Gastrocnemius medialis (tissue), 4 donors: ENCODE measurements at regions not wholly inside any gene's neighbourhood (a gene's known extent, or its start where the extent isn't known, plus 50 kb on each side); places are given as distances from the start of the nearest gene placed in this dataset.

Experiments
- POLR2A ChIP-seq, 2 donors: fragments of 450-650 bp; IDR thresholded peaks; one replicate each; pipeline ENCODE4 v1.6.1; 2017; ENCODE audit warnings: antibody characterized with exemption in 2 of 2, mild to moderate bottlenecking in 2 of 2, moderate library complexity in 2 of 2
- TF ChIP-seq, protein P1 (sequence below), 5 experiments: fragments of 450-650 bp in 3 of 5; fragments of 200-600 bp in 2 of 5; sonication (generic) in 2 of 5; IDR thresholded peaks in 4 of 5; conservative IDR thresholded peaks in 1 of 5; 1 replicate in 4 of 5; 2 replicates in 1 of 5; pipeline ENCODE4 v1.5.1; 2016 to 2019; ENCODE audit warnings: antibody characterized with exemption in 5 of 5, mild to moderate bottlenecking in 3 of 5, moderate library complexity in 3 of 5

DNA sequence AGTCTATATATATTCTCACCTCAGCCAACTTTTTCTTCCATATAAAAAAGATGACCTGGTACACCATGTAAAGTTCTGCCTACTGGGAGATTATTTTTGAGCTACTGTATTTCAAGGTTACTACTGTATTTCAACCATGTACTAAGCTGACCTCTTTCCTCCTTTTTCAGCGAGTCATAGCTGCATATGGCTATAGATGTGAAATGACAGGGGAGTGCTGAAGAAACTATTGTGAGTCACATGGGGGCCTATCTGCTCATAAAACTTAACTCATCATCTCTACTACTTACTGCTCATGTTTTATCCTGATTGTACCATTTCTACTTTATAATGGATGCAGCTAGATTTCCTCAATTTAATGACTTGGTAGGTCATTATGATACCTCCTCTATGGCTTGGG lies 571.4 kb upstream of the ATP2B1 start:
- no peak for TF ChIP-seq POLR2A (IDR thresholded peaks at IDR 0.05)
- TF ChIP-seq, protein P1, sequence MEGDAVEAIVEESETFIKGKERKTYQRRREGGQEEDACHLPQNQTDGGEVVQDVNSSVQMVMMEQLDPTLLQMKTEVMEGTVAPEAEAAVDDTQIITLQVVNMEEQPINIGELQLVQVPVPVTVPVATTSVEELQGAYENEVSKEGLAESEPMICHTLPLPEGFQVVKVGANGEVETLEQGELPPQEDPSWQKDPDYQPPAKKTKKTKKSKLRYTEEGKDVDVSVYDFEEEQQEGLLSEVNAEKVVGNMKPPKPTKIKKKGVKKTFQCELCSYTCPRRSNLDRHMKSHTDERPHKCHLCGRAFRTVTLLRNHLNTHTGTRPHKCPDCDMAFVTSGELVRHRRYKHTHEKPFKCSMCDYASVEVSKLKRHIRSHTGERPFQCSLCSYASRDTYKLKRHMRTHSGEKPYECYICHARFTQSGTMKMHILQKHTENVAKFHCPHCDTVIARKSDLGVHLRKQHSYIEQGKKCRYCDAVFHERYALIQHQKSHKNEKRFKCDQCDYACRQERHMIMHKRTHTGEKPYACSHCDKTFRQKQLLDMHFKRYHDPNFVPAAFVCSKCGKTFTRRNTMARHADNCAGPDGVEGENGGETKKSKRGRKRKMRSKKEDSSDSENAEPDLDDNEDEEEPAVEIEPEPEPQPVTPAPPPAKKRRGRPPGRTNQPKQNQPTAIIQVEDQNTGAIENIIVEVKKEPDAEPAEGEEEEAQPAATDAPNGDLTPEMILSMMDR (IDR thresholded peaks at IDR 0.05 in 4 of 5, conservative IDR thresholded peaks at IDR 0.05 in 1 of 5), result no peak
